ENCODE measurements at regions not wholly inside any gene's neighbourhood (a gene's known extent, or its start where the extent isn't known, plus 50 kb on each side); places are given as distances from the start of the nearest gene placed in this dataset.

DNA sequence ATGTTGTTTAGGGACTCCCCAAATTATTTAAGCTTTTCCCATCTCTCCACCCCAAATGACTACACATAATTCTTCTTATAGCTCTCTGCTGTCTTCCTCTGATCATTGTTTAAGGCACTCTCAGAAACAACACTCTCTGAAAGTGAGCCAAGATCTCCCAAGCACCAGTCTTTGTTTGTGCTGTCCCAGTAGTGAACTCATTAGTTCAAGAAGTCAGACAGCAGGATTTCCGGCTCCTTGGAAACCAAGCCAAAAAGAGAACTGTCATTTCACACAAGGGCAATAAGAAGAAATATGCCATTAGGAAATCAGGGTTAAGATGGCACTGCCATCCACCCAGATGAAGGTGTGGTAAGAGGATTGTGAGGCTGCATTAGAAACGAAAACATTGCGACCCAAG is 83.1 kb downstream of the FZD1 start:
- Histone ChIP-seq H3K4me1 (ENCODE audit: low read depth) (no peaks in the 10 kb centered on the region), H3K4me3 (no peak overlapping the region), H3K9me3 (no peaks in the 10 kb centered on the region), H3K36me3 (ENCODE audit: low read depth) (no peaks in the 10 kb centered on the region)
- intact Hi-C loops (cut with DNase I, micrococcal nuclease) = no loop called here
- no peak for ATAC-seq
- DNase-seq = peak in 1 of 3 donors; percentile 13
- TF ChIP-seq CTCF (IDR thresholded peaks at IDR 0.05) = no peak

- no peak for DNase-seq
- H3K36me3 ChIP-seq (ENCODE audit: low read depth) = no peaks in the 10 kb centered on the region
- intact Hi-C loops (cut with DNase I, micrococcal nuclease) = no loop called here
- ATAC-seq = no peak
- H3K4me3 ChIP-seq = no peak overlapping the region
- no peak for TF ChIP-seq CTCF (IDR thresholded peaks at IDR 0.05)
- H3K9me3 ChIP-seq = no peaks in the 10 kb centered on the region
- H3K4me1 ChIP-seq (ENCODE audit: low read depth) = no peaks in the 10 kb centered on the region
Measured at GRCh38 chr7:91348711-91349110, 84.5 kb downstream of the FZD1 start.

- Histone ChIP-seq H3K36me3 (ENCODE audit: low read depth) (no peaks in the 10 kb centered on the region), H3K4me1 (ENCODE audit: low read depth) (no peaks in the 10 kb centered on the region), H3K4me3 (no peak overlapping the region), H3K9me3 (no peaks in the 10 kb centered on the region)
- DNase-seq = no peak
- TF ChIP-seq CTCF (IDR thresholded peaks at IDR 0.05) = no peak
- ATAC-seq = no peak
- intact Hi-C loops (cut with DNase I, micrococcal nuclease) = no loop called here
Measured at GRCh38 chr7:91351374-91351773, 87.1 kb downstream of the FZD1 start.

DNA sequence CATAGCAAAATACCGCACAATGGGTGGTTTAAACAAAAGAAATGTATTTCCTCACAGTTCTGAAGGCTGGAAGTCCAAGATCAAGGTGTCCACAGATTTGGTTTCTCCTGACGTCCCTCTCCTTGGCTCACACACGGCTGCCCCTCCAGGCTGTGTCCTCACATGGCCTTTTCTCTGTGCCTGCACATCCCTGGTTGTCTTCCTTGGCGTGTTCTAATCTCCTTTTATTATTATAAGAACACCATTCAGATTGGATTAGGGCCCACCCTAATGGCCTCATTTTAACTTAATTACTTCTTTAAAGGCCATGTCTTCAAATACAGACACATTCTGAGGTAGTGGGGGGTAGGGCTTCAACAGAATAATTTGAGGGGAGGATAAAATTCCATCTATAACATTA is 87.9 kb downstream of the FZD1 start:
- H3K4me3 ChIP-seq = no peak overlapping the region
- TF ChIP-seq CTCF (IDR thresholded peaks at IDR 0.05) = no peak
- no peaks in the 10 kb centered on the region for H3K9me3 ChIP-seq
- no peak for ATAC-seq
- intact Hi-C loops (cut with DNase I, micrococcal nuclease) = no loop called here
- no peaks in the 10 kb centered on the region for H3K4me1 ChIP-seq (ENCODE audit: low read depth)
- DNase-seq = no peak
- H3K36me3 ChIP-seq (ENCODE audit: low read depth) = no peaks in the 10 kb centered on the region

DNA sequence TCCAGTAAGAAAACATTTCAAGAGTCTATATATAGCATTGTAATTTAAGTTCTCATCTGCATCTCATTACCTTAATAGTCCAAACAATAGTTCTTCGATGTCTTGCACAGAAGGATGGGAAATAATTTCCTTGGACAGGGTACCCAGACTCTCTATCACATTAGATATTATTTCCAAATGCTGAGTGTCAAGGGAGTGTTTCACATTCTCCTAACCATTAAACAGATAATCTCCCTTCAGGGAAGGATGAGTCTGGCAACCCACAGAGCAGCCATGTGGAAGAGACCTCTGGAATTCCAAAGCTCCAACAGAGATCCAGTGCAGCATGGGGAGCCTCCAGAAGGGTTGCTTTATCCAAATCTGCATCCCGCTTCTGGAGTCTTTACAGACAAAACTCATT is 89.6 kb downstream of the FZD1 start:
- H3K4me1 ChIP-seq (ENCODE audit: low read depth) = no peaks in the 10 kb centered on the region
- no peaks in the 10 kb centered on the region for H3K36me3 ChIP-seq (ENCODE audit: low read depth)
- ATAC-seq = no peak
- H3K9me3 ChIP-seq = no peaks in the 10 kb centered on the region
- intact Hi-C loops (cut with DNase I, micrococcal nuclease) = no loop called here
- no peak for DNase-seq
- no peak overlapping the region for H3K4me3 ChIP-seq
- no peak for TF ChIP-seq CTCF (IDR thresholded peaks at IDR 0.05)

- Histone ChIP-seq H3K4me3 (no peak overlapping the region), H3K9me3 (no peaks in the 10 kb centered on the region), H3K36me3 (ENCODE audit: low read depth) (no peaks in the 10 kb centered on the region), H3K4me1 (ENCODE audit: low read depth) (no peaks in the 10 kb centered on the region)
- ATAC-seq (no peak), DNase-seq (no peak)
- intact Hi-C loops (cut with DNase I, micrococcal nuclease) = no loop called here
- TF ChIP-seq CTCF (IDR thresholded peaks at IDR 0.05) = no peak
Measured at GRCh38 chr7:91355695-91356435, 91.6 kb downstream of the FZD1 start.
